GM23338 (cell line): ENCODE measurements at regions not wholly inside any gene's neighbourhood (a gene's known extent, or its start where the extent isn't known, plus 50 kb on each side); places are given as distances from the start of the nearest gene placed in this dataset.

ENCODE experiments used
- ATAC-seq: fragments of 200-7000 bp; cut with Tn5 transposase; 3 replicates; pipeline ENCODE4 v1.9.1; 2020
- DNase-seq: peaks from one replicate; pipeline ENCODE4 v3.0.0-alpha.2; 2015; ENCODE audit warnings: low spot score
- H2AFZ ChIP-seq: fragments of 200-600 bp; sonication (generic); 2 replicates; pipeline ENCODE4 v1.8.0; 2016; ENCODE audit warnings: antibody characterized with exemption, mild to moderate bottlenecking, moderate library complexity
- H3F3A ChIP-seq: fragments of 200-600 bp; sonication (generic); replicated peaks from 2 replicates; pipeline ENCODE4 v1.8.0; 2017; ENCODE audit warnings: antibody characterized with exemption, mixed run types, low read depth
- H3K27ac ChIP-seq: fragments of 200-600 bp; sonication (generic); 2 replicates; pipeline ENCODE4 v1.6.1; 2016; ENCODE audit warnings: low read depth
- H3K27me3 ChIP-seq: fragments of 200-600 bp; sonication (generic); 2 replicates; pipeline ENCODE4 v1.8.0; 2016; ENCODE audit warnings: mild to moderate bottlenecking, mixed run types, moderate library complexity; ENCODE audit not compliant: insufficient read depth
- H3K36me3 ChIP-seq: fragments of 200-600 bp; sonication (generic); 2 replicates; pipeline ENCODE4 v1.8.0; 2016; ENCODE audit warnings: mild to moderate bottlenecking; ENCODE audit not compliant: insufficient read depth
- H3K4me1 ChIP-seq: fragments of 200-600 bp; sonication (generic); 2 replicates; pipeline ENCODE4 v1.8.0; 2016; ENCODE audit warnings: mild to moderate bottlenecking, moderate library complexity; ENCODE audit not compliant: insufficient read depth
- H3K4me2 ChIP-seq: fragments of 200-600 bp; sonication (generic); 2 replicates; pipeline ENCODE4 v1.7.1; 2017; ENCODE audit warnings: mixed run types
- H3K4me3 ChIP-seq: fragments of 200-600 bp; sonication (generic); 2 replicates; pipeline ENCODE4 v1.6.1; 2016; ENCODE audit warnings: mixed run types
- H3K79me2 ChIP-seq: fragments of 200-600 bp; sonication (generic); replicated peaks from 2 replicates; pipeline ENCODE4 v1.8.0; 2017; ENCODE audit warnings: mild to moderate bottlenecking; ENCODE audit not compliant: insufficient read depth
- H3K9me2 ChIP-seq: fragments of 200-600 bp; sonication (generic); 2 replicates; pipeline ENCODE4 v1.8.0; 2017; ENCODE audit not compliant: insufficient read depth
- H4K20me1 ChIP-seq: fragments of 200-600 bp; sonication (generic); replicated peaks from 2 replicates; pipeline ENCODE4 v1.8.0; 2017; ENCODE audit warnings: mild to moderate bottlenecking; ENCODE audit not compliant: insufficient read depth
- H3K27ac Mint-ChIP-seq: 2 replicates; pipeline ENCODE4 v1.8.0; 2020; ENCODE audit warnings: inconsistent platforms, mild to moderate bottlenecking, moderate library complexity, mixed read lengths
- H3K27me3 Mint-ChIP-seq: 3 replicates; pipeline ENCODE4 v1.8.0; 2022; ENCODE audit warnings: low read depth, mild to moderate bottlenecking, moderate library complexity, mixed read lengths, inconsistent platforms; ENCODE audit not compliant: insufficient read depth, poor library complexity
- H3K36me3 Mint-ChIP-seq: 3 replicates; pipeline ENCODE4 v1.8.0; 2021; ENCODE audit warnings: low read depth, mild to moderate bottlenecking, inconsistent platforms, moderate library complexity, mixed read lengths
- H3K4me1 Mint-ChIP-seq: 3 replicates; pipeline ENCODE4 v1.8.0; 2020; ENCODE audit warnings: mild to moderate bottlenecking, inconsistent platforms, mixed read lengths
- H3K4me3 Mint-ChIP-seq: 3 replicates; pipeline ENCODE4 v1.8.0; 2021; ENCODE audit warnings: moderate library complexity, mild to moderate bottlenecking, inconsistent platforms, mixed read lengths
- H3K9me3 Mint-ChIP-seq: 3 replicates; pipeline ENCODE4 v1.8.0; 2020; ENCODE audit warnings: moderate library complexity, mild to moderate bottlenecking, inconsistent platforms, mixed read lengths
- EZH2 ChIP-seq: fragments of 200-600 bp; sonication (generic); IDR thresholded peaks from one replicate; pipeline ENCODE4 v1.8.0; 2017; ENCODE audit warnings: antibody characterized with exemption, mild to moderate bottlenecking, low read depth; ENCODE audit not compliant: unreplicated experiment
- STAT1 ChIP-seq: IDR thresholded peaks from one replicate; pipeline ENCODE4 v1.6.1; 2016; ENCODE audit warnings: antibody characterized with exemption; ENCODE audit not compliant: unreplicated experiment
- TF ChIP-seq, protein P1 (sequence below), 2 experiments: fragments of 200-600 bp in 1 of 2; sonication (generic) in 1 of 2; conservative IDR thresholded peaks; 2 replicates each; pipeline versions ENCODE4 v1.5.1 to v1.6.1; 2016 to 2017; ENCODE audit warnings: antibody characterized with exemption in 2 of 2, low read depth in 2 of 2, mild to moderate bottlenecking in 2 of 2, moderate library complexity in 1 of 2
- TF ChIP-seq, protein P2 (sequence below): IDR thresholded peaks from one replicate; pipeline ENCODE4 v1.6.1; 2018; ENCODE audit warnings: antibody characterized with exemption; ENCODE audit not compliant: unreplicated experiment
- TF ChIP-seq, protein P3 (sequence below): IDR thresholded peaks from 2 replicates; pipeline ENCODE4 v1.6.1; 2016; ENCODE audit warnings: antibody characterized with exemption

DNA sequence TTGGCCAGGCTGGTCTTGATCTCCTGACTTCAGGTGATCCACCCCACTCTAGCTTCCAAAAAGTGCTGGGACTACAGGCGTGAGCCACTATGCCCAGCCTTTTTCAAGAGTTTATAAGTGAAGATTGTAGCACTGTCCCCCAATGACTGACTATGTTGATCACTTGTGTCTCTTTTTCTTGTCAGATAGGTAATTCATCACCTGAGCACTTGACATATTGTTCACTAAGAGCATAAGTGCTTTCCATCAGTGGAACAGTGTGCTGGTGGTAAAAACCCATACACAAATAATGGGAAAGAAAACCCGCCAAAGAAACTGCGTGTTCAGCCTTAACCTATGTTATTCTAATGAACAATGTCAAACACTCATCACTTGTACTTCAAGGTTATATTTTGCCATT lies 414.4 kb upstream of the CDH7 start:
- no peaks in the 10 kb centered on the region for H3K36me3 ChIP-seq
- H3K4me3 Mint-ChIP-seq = no peak overlapping the region
- no peaks in the 10 kb centered on the region for H3K27me3 ChIP-seq
- H3K9me3 Mint-ChIP-seq = no peaks in the 10 kb centered on the region
- TF ChIP-seq, protein P1, sequence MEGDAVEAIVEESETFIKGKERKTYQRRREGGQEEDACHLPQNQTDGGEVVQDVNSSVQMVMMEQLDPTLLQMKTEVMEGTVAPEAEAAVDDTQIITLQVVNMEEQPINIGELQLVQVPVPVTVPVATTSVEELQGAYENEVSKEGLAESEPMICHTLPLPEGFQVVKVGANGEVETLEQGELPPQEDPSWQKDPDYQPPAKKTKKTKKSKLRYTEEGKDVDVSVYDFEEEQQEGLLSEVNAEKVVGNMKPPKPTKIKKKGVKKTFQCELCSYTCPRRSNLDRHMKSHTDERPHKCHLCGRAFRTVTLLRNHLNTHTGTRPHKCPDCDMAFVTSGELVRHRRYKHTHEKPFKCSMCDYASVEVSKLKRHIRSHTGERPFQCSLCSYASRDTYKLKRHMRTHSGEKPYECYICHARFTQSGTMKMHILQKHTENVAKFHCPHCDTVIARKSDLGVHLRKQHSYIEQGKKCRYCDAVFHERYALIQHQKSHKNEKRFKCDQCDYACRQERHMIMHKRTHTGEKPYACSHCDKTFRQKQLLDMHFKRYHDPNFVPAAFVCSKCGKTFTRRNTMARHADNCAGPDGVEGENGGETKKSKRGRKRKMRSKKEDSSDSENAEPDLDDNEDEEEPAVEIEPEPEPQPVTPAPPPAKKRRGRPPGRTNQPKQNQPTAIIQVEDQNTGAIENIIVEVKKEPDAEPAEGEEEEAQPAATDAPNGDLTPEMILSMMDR (conservative IDR thresholded peaks at IDR 0.05; ENCODE audit: low read depth in 2 of 2) = no peak
- no peak for TF ChIP-seq EZH2
- TF ChIP-seq, protein P2, sequence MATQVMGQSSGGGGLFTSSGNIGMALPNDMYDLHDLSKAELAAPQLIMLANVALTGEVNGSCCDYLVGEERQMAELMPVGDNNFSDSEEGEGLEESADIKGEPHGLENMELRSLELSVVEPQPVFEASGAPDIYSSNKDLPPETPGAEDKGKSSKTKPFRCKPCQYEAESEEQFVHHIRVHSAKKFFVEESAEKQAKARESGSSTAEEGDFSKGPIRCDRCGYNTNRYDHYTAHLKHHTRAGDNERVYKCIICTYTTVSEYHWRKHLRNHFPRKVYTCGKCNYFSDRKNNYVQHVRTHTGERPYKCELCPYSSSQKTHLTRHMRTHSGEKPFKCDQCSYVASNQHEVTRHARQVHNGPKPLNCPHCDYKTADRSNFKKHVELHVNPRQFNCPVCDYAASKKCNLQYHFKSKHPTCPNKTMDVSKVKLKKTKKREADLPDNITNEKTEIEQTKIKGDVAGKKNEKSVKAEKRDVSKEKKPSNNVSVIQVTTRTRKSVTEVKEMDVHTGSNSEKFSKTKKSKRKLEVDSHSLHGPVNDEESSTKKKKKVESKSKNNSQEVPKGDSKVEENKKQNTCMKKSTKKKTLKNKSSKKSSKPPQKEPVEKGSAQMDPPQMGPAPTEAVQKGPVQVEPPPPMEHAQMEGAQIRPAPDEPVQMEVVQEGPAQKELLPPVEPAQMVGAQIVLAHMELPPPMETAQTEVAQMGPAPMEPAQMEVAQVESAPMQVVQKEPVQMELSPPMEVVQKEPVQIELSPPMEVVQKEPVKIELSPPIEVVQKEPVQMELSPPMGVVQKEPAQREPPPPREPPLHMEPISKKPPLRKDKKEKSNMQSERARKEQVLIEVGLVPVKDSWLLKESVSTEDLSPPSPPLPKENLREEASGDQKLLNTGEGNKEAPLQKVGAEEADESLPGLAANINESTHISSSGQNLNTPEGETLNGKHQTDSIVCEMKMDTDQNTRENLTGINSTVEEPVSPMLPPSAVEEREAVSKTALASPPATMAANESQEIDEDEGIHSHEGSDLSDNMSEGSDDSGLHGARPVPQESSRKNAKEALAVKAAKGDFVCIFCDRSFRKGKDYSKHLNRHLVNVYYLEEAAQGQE = no peak
- H4K20me1 ChIP-seq = no peaks in the 10 kb centered on the region
- no peaks in the 10 kb centered on the region for H3K36me3 Mint-ChIP-seq
- H3K9me2 ChIP-seq = no peaks in the 10 kb centered on the region
- no peak for DNase-seq
- H3K4me1 ChIP-seq = no peaks in the 10 kb centered on the region
- ATAC-seq = no peak
- no peaks in the 10 kb centered on the region for H3K79me2 ChIP-seq
- no peaks in the 10 kb centered on the region for H3F3A ChIP-seq
- no peak overlapping the region for H3K27ac ChIP-seq
- no peaks in the 10 kb centered on the region for H3K27me3 Mint-ChIP-seq
- H2AFZ ChIP-seq = no peak overlapping the region
- H3K27ac Mint-ChIP-seq = no peak overlapping the region
- no peak overlapping the region for H3K4me3 ChIP-seq
- no peak overlapping the region for H3K4me2 ChIP-seq
- H3K4me1 Mint-ChIP-seq = no peaks in the 10 kb centered on the region

DNA sequence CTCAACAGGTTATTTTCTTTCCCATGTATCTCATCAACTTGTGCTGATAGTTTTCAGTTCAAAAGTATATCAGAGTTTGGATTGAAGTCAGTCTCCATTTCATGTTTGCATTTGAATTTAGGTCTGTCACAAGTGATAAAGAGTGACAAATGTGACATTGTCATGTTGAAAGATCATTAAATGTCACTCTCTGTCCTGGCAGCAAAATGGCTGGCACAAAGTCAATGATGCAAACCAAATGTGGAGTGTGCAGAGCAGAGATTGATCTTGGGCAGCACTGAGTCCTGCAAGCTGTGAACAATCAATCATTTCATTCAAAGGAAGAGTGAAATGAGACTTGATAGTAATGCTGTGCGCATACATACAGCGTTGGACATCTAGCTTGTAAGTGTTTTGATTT lies 421.8 kb upstream of the CDH7 start:
- Mint-ChIP-seq H3K4me3 (no peak overlapping the region), H3K4me1 (no peaks in the 10 kb centered on the region), H3K27me3 (no peaks in the 10 kb centered on the region), H3K9me3 (no peaks in the 10 kb centered on the region), H3K27ac (no peak overlapping the region), H3K36me3 (no peaks in the 10 kb centered on the region)
- H3K4me3 ChIP-seq = no peak overlapping the region
- no peaks in the 10 kb centered on the region for H3K79me2 ChIP-seq
- H3K4me1 ChIP-seq = no peaks in the 10 kb centered on the region
- no peaks in the 10 kb centered on the region for H4K20me1 ChIP-seq
- ATAC-seq (no peak), DNase-seq (no peak)
- no peaks in the 10 kb centered on the region for H3K9me2 ChIP-seq
- no peak overlapping the region for H2AFZ ChIP-seq
- TF ChIP-seq STAT1 (no peak), EZH2 (no peak)
- TF ChIP-seq, protein P3, sequence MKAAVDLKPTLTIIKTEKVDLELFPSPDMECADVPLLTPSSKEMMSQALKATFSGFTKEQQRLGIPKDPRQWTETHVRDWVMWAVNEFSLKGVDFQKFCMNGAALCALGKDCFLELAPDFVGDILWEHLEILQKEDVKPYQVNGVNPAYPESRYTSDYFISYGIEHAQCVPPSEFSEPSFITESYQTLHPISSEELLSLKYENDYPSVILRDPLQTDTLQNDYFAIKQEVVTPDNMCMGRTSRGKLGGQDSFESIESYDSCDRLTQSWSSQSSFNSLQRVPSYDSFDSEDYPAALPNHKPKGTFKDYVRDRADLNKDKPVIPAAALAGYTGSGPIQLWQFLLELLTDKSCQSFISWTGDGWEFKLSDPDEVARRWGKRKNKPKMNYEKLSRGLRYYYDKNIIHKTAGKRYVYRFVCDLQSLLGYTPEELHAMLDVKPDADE = no peak
- TF ChIP-seq, protein P2 = no peak
- H3K36me3 ChIP-seq = no peaks in the 10 kb centered on the region
- H3F3A ChIP-seq = no peaks in the 10 kb centered on the region
- H3K27me3 ChIP-seq = no peaks in the 10 kb centered on the region
- H3K27ac ChIP-seq = no peak overlapping the region
- H3K4me2 ChIP-seq = no peak overlapping the region
